HG02642 (cell line): ENCODE measurements at regions not wholly inside any gene's neighbourhood (a gene's known extent, or its start where the extent isn't known, plus 50 kb on each side); places are given as distances from the start of the nearest gene placed in this dataset.
"Not testable (repeated sequence)": the region's sequence is repeated elsewhere in the genome, so short reads cannot be mapped to it uniquely, and the experiment has no call there.

Experiments
- ATAC-seq: cut with Tn5 transposase; IDR thresholded peaks from one replicate; pipeline ENCODE4 v1.9.1; 2021; ENCODE audit warnings: mild to moderate bottlenecking; ENCODE audit not compliant: unreplicated experiment, poor library complexity

GRCh38 chr11:112532506-112532905 lies 271.8 kb upstream of the PLET1 start:
- no peak for ATAC-seq

- no peak for ATAC-seq
These were observed 273.0 kb upstream of the PLET1 start for GRCh38 chr11:112533682-112534081.

- ATAC-seq, result no peak
These were observed 273.5 kb upstream of the PLET1 start for GRCh38 chr11:112534208-112534607.

DNA sequence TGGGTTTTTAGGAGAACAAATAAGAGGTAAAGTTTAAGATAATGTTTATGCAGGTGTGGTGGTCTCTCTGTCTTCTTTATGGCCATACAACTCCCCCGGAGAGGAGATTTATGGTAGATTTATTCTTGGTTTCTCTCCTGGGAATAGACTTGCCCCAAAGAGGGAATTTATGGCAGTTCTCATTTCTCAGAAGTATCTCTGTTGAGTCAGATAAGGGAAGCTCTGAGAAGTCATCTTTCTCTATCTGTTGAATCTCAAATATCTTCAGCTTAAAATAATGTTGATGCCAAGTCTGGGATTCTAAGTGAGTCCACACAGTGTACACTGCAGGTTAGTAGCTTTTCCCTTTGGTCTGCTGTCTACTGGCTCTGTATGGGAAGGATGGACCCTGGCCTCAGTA lies 276.4 kb upstream of the PLET1 start:
- no peak for ATAC-seq

DNA sequence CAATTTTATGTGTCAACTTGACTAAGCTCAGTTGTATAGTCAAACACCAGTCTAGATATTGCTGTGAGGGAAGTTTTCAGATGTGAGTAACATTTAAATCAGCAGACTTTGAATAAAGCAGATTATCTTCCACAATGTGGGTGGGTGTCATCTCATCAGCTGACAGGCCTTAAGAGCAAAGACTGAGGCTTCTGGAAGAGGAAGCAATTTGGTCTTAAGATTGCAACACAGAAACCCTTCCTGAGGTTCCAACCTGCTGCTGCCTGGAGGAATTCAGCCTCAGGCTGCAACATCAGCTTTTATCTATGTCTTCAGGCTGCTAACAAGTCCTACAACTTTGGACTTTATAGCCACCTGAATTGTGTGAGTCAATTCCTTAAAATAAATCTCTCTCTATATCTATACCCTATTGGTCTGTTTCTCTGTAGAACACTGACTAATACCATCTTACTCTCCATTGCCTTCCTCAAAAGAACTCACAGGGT lies 277.2 kb upstream of the PLET1 start:
- ATAC-seq, result no peak

- ATAC-seq, result no peak
These were observed 278.0 kb upstream of the PLET1 start for GRCh38 chr11:112538534-112539280.

DNA sequence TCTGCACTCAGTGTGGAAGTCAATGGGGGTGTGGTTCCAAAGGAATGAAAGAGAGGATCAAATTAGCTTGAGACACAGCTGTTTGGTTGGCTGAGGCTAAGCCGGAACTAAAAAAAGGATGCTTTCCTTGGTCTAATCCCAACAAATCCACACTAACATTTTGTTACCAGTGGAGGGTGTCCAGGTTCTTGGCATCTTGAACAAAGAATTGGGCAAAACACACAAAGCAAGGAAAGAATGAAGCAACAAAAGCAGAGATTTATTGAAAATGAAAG lies 278.6 kb upstream of the PLET1 start:
- ATAC-seq, result not testable (repeated sequence)

DNA sequence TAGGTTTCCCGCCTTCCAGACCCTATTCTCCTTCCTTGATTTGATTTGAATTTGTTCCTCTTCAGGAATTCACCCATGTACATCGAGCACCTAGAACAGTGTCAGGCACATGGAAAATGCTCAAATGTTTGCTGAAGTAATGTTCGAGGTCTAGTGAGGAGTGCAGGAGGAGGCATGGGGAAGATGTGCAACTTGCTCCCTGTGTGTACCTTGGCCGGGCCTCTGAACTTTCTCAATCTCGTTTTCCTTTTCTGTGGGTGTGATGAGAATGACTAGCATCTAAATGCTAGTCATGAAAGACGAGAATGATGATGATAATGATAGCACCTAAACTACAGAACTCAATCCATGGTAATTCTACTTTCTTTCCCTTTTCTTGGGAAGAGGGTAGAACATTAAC lies 279.1 kb upstream of the PLET1 start:
- no peak for ATAC-seq

DNA sequence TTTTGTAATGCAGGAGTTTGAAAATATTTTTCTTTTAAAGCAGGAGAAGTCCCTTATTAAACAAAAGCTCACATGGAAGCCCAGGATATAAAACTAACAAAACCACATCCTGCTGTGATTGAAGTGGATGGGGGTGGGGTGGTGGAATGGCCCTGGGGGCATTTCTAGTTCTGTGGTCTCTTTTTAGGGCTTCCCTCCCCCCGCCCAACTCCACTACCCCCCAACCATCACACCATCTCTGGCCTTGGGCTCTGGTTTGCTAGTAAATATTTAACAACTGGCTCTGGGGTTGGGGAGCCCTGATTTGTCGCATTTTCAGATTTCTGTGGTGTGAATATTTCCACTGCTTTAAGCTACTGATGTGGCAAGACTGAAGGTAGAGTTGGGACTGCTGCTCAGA lies 279.6 kb upstream of the PLET1 start:
- no peak for ATAC-seq

DNA sequence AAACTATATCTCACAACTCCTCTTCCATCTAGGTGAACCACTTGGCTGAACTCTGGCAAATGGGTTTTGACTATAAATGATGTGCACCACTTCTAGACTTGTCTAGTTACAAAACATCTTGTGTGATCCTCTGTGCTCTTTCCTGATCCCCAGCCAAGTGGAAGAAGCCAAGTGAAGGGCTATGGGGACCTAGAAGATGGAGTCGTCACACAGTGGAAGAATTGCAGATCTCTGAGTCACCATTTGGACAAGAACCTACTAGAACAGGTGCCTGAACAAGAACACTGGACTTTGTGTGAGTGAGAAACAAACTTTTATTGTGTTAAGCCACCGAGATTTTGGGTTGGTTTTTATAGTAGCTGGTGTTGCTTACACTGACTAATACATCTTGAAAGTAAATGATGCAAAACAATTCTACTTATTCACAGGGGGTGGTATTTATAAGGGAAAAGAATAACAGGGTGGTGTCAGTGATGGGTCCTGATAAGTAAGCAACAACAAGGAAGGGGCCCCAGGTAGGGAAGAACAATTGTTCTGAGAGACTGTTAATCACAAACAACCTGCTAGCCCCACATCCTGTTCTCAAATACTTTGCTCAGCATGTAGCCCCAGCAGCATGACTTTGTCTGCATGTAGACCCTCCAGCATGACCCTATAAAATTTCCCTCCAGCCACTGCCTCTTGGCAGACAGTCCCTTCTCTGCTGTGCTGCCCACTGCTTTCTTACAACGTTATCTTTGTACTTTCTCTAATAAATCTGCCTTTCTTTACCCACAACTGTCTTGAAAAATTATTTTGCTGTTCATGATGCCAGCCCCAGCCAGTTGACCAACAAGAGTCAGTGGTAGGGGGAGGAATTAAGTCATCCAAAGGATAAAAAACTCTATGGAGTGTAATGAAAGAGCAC lies 280.7 kb upstream of the PLET1 start:
- no peak for ATAC-seq

DNA sequence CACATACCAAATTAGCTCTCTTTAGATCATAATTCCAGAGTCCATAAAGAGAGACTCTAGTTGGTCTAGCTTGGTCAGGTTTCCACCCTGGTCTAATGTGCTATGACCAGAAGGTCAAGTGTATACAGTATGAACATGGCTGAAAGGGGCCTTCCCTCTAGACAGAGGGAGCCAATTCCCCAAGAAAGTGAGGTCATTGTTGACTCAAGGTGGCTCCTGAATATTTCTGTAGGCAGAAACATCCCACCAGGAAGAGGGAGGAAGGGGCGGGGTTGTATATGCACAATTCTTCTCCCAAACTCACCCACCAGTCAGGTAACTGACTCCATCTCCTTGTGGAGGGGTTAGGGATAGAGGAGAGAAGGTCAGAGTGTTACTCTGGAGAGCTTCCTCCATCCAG lies 281.8 kb upstream of the PLET1 start:
- ATAC-seq, result no peak

- ATAC-seq, result no peak
These were observed 282.7 kb upstream of the PLET1 start for GRCh38 chr11:112543390-112543789.

- ATAC-seq, result no peak
These were observed 288.0 kb upstream of the PLET1 start for GRCh38 chr11:112548641-112549040.

- no peak for ATAC-seq
These were observed 292.6 kb upstream of the PLET1 start for GRCh38 chr11:112553205-112553731.

GRCh38 chr11:112554586-112554985 lies 293.9 kb upstream of the PLET1 start:
- no peak for ATAC-seq

DNA sequence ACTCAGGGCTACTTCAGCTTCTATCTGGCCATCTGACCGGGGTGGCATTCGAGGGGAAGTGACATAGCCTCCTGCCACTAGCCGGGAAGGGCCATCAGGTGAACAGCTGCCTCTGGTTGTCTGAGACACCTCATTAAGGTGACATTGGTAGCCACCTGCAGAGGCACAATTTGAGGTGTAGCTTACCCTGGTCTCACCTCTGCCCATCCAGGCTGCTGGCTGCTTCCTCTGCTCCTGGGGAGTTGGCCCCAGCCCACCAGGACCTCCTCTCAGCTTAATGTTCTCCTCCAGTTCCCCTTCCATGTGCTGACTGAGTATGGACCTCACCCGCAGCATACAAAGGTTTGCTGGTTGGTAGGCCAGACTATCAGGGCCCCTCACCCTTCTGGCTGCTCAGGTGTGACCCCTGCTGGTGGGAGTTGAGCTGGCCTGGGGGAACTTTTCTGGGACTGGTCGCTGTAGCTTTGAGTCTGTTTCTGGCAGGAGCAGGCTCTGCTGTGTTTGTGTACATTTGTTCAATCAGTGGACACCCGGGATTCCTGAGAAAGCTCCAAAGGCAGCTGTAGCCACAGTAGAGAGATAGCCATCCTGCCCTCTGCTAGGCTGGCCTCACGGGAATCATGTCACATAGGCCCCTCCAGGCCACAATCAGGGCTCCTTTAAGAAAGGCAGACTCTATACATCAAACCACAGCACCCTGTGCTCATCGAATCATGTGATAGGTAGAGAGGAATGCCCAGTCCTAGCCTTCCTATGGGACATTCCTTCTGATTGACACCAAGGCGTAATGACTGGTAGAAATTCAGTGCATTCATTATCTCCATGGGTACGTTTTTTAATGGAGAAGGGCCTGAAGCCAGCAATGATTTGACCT lies 295.1 kb upstream of the PLET1 start:
- ATAC-seq, result no peak

- ATAC-seq, result no peak
These were observed 298.0 kb upstream of the PLET1 start for GRCh38 chr11:112558691-112559090.

DNA sequence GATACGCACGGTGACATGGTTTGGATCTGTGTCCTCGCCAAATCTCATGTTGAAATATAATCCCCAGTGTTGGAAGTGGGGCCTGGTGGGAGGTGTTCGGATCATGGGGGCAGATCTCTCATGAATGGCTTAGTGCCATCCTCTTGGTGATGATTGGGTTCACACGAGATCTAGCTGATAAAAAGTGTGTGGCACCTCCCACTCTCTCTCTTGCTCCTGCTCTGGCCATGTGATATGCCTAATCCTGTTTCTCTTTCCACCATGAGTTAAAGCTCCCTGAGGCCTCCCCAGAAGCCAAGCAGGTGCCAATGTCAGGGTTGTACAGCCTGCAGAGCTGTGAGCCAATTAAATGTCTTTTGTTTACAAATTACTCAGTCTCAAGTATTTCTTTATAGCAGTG lies 303.1 kb upstream of the PLET1 start:
- ATAC-seq, result no peak

DNA sequence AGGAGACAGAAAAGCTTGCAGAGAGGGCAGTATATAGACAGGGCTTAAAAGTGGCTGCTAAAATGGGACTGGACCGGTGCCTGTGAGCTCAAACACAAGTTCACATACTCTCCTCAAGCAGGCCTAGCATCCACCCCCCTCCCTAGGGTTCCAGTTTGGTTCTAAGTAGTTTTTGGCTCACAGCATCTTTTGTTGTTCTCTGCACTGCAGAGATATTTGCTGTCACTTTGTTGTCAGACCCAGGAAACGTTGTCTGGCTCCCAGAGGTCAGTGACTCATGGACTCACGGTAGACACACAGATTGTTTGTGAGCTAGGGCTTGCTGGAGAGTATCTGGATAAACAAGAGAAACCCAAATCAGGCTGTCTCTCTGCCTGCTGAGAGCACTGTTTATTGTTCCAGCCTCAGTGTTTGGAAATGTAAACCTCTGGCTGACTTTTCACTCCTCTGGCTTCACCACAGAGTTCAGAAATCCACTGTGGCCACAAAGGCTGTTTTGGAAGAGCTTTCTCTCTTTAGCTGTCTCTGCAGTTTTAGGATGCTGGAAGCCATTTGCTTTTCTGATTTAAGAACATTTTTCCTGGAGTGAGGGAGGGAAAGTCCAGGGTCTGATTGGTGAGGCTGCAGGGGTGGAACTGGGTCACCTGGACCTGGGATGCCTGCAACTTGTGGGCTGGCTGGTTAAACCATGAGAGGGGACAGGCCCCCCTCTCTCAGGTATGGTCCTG lies 303.7 kb upstream of the PLET1 start:
- ATAC-seq, result no peak

GRCh38 chr11:112565551-112565950 lies 304.9 kb upstream of the PLET1 start:
- no peak for ATAC-seq
